ENCODE measurements at regions not wholly inside any gene's neighbourhood (a gene's known extent, or its start where the extent isn't known, plus 50 kb on each side); places are given as distances from the start of the nearest gene placed in this dataset.

DNA sequence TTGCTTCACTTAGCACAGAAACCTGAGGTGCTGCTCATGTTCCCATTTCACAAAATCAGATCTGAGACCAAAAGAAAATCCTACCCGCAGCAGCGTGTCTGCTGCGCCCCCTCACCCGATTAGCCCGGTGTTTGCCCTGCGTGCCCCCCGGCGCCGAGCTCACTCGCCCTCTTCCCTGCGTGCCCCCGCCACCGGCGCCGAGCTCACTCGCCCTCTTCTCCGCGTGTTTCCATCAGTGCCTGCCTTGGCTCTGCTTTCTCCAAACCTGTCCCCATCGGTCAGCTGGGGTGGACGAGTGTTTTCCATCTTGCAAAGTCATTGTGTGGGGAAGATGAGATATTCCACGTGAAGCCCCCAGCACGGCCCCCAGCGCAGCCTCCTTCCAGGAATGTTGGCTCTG lies 225.3 kb upstream of the PITRM1 start:
- H3K27me3 ChIP-seq (ENCODE audit: insufficient read depth, low read depth, severe bottlenecking) = no peaks in the 10 kb centered on the region
- TF ChIP-seq, protein P1, sequence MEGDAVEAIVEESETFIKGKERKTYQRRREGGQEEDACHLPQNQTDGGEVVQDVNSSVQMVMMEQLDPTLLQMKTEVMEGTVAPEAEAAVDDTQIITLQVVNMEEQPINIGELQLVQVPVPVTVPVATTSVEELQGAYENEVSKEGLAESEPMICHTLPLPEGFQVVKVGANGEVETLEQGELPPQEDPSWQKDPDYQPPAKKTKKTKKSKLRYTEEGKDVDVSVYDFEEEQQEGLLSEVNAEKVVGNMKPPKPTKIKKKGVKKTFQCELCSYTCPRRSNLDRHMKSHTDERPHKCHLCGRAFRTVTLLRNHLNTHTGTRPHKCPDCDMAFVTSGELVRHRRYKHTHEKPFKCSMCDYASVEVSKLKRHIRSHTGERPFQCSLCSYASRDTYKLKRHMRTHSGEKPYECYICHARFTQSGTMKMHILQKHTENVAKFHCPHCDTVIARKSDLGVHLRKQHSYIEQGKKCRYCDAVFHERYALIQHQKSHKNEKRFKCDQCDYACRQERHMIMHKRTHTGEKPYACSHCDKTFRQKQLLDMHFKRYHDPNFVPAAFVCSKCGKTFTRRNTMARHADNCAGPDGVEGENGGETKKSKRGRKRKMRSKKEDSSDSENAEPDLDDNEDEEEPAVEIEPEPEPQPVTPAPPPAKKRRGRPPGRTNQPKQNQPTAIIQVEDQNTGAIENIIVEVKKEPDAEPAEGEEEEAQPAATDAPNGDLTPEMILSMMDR (IDR thresholded peaks at IDR 0.05; ENCODE audit: low read depth, low read length) = no peak
- no peaks in the 10 kb centered on the region for H3K9me3 ChIP-seq (ENCODE audit: severe bottlenecking)
- no peak for DNase-seq
- no peak overlapping the region for H3K4me3 ChIP-seq (ENCODE audit: low read depth, low read length)
- no peaks in the 10 kb centered on the region for H3K36me3 ChIP-seq
- no peak overlapping the region for H3K27ac ChIP-seq

DNA sequence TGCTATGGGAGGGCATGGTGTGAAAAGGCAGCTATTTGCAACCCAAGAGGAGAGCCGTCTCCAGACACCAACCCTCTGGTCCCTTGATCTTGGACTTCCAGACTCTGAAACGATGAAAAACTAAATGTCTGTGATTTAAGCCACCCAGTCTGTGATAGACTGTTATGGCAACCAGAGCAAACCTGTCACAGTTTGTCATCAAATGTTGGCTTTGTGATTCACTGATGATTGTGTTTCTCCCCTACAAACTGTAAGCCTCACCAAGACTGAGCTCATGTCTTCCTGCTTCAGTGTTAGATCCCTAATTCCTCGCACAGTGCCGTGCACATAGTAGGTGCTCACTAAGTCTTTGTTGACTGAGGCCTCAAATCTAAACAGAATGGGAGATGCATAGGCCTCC lies 224.6 kb upstream of the PITRM1 start:
- Histone ChIP-seq H3K27ac (no peak overlapping the region), H3K4me3 (ENCODE audit: low read depth, low read length) (no peak overlapping the region), H3K9me3 (ENCODE audit: severe bottlenecking) (no peaks in the 10 kb centered on the region), H3K27me3 (ENCODE audit: insufficient read depth, low read depth, severe bottlenecking) (no peaks in the 10 kb centered on the region), H3K36me3 (no peaks in the 10 kb centered on the region)
- TF ChIP-seq, protein P1 (IDR thresholded peaks at IDR 0.05; ENCODE audit: low read depth, low read length) = no peak
- DNase-seq = no peak

DNA sequence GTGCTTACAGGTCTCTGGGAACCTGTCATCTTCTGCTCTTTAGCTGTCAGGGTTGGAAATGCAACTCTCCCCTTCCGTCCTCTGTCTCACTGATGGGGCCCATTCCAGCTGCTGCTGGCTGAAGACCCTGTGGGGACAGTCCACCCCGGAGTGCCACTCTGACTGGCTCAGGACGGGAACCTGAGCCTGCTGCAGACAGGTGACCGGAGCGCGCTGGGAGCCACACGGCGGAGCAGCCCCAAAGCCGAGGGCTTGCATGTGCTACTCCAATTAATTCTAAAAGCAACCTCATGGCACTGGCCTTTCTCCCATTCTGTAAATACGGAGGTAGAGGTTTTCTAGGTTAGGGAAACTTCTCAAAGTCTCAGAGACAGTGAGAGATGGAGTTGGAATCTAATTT lies 223.5 kb upstream of the PITRM1 start:
- TF ChIP-seq, protein P1 (IDR thresholded peaks at IDR 0.05; ENCODE audit: low read depth, low read length) = no peak
- DNase-seq = no peak

DNA sequence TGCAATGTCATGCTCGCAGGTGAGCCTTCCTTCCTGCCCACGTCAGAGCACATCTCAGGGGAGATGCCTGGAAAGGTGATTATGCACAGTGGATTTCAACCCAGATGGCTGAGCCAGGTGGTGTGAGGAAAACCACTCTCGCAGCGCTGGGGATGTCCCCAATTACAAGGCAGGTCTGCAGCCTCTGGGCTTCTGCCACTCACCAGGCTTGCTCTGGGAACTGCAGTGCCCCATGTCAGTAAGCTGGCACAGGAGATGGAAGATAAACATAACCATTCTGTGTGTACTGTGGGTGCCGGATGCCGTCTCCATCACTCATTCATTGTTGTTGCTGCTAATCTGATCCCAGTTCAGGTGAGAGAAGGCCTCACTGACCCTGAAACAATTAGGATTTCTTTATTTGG lies 222.9 kb upstream of the PITRM1 start:
- DNase-seq = peak; percentile 25
- Histone ChIP-seq H3K27me3 (ENCODE audit: insufficient read depth, low read depth, severe bottlenecking) (no peaks in the 10 kb centered on the region), H3K9me3 (ENCODE audit: severe bottlenecking) (no peaks in the 10 kb centered on the region), H3K4me3 (ENCODE audit: low read depth, low read length) (no peak overlapping the region), H3K27ac (no peak overlapping the region), H3K36me3 (no peaks in the 10 kb centered on the region)
- TF ChIP-seq, protein P1 (IDR thresholded peaks at IDR 0.05; ENCODE audit: low read depth, low read length) = no peak

More for the DNA sequence above, 223.5 kb upstream of the PITRM1 start:
- no peaks in the 10 kb centered on the region for H3K36me3 ChIP-seq
- no peak overlapping the region for H3K4me3 ChIP-seq (ENCODE audit: low read depth, low read length)
- no peaks in the 10 kb centered on the region for H3K9me3 ChIP-seq (ENCODE audit: severe bottlenecking)
- H3K27me3 ChIP-seq (ENCODE audit: insufficient read depth, low read depth, severe bottlenecking) = no peaks in the 10 kb centered on the region
- no peak overlapping the region for H3K27ac ChIP-seq

DNA sequence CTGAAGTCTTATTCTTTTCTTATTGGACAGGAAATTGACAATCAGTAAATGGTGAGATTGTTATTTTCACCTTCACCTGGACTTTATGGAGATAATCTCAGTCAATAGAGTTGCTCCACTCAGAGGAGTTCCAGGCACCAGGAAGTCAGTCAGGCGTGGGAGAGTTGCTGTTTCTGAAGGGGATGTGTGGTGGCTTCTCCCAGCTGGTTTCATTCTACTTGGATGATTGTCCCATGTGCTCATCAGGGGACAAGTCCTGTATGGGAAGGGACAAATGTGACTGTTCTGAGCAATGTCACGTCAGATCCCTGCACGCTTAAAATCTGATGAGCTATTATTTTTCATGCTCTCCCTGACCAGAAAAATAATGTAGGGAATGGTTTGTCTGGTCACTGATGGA lies 222.5 kb upstream of the PITRM1 start:
- Histone ChIP-seq H3K27me3 (ENCODE audit: insufficient read depth, low read depth, severe bottlenecking) (no peaks in the 10 kb centered on the region), H3K4me3 (ENCODE audit: low read depth, low read length) (no peak overlapping the region), H3K9me3 (ENCODE audit: severe bottlenecking) (no peaks in the 10 kb centered on the region), H3K36me3 (no peaks in the 10 kb centered on the region), H3K27ac (no peak overlapping the region)
- no peak for DNase-seq
- TF ChIP-seq, protein P1 (IDR thresholded peaks at IDR 0.05; ENCODE audit: low read depth, low read length) = no peak

DNA sequence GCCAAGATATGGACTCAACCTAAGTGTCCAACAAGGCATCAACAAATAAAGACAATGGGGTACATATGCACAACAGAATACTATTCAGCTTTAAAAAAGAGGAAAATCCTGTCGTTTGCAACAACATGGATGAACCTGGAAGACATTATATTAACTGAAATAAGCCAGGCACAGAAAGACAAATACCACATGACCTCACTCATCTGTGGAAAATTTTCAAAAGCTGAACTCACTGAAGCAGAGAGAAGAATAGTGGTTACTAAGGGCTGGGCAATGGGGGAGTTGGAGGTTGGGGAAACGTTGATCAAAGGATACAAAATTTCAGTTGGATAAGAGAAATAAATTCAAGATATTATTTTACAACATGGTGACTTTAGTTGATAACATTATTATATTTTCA lies 221.4 kb upstream of the PITRM1 start:
- TF ChIP-seq, protein P1 (IDR thresholded peaks at IDR 0.05; ENCODE audit: low read depth, low read length) = no peak
- Histone ChIP-seq H3K4me3 (ENCODE audit: low read depth, low read length) (no peak overlapping the region), H3K36me3 (no peaks in the 10 kb centered on the region), H3K27ac (no peak overlapping the region), H3K27me3 (ENCODE audit: insufficient read depth, low read depth, severe bottlenecking) (no peaks in the 10 kb centered on the region), H3K9me3 (ENCODE audit: severe bottlenecking) (no peaks in the 10 kb centered on the region)
- DNase-seq = no peak

All from WERI-Rb-1 (cell line).